Naive thymus-derived CD4-positive, alpha-beta T cell (primary cell): ENCODE measurements at regions not wholly inside any gene's neighbourhood (a gene's known extent, or its start where the extent isn't known, plus 50 kb on each side); places are given as distances from the start of the nearest gene placed in this dataset.

Source experiments
- ATAC-seq: fragments of 150-1000 bp; cut with Tn5 transposase; 2 replicates; pipeline ENCODE4 v1.10.0; 2021; ENCODE audit warnings: mild to moderate bottlenecking, moderate library complexity
- CTCF ChIA-PET: fragments of 350-600 bp; sonication (Branson Sonifier 250); formaldehyde crosslinking; loops from one replicate; lab custom pipeline; 2021; ENCODE audit warnings: antibody characterized with exemption; lab: Charles Lee
- POLR2A ChIA-PET: fragments of 350-600 bp; sonication (Branson Sonifier 250); formaldehyde crosslinking; loops from one replicate; lab custom pipeline; 2021; ENCODE audit warnings: antibody characterized with exemption, inconsistent platforms; lab: Charles Lee
- DNase-seq, 9 donors: peaks; one replicate each; pipeline versions ENCODE4 v3.0.0 to v3.0.0-alpha.2; 2020 to 2022; ENCODE audit warnings: mixed read lengths in 1 of 9
- H3K27ac ChIP-seq: one replicate; pipeline ENCODE4 v1.7.0; 2013; ENCODE audit warnings: mild to moderate bottlenecking, low read depth, low read length, moderate library complexity
- H3K27me3 ChIP-seq, 2 donors: one replicate each; pipeline ENCODE4 v1.7.0; 2013; ENCODE audit warnings: low read length in 2 of 2, mild to moderate bottlenecking in 2 of 2, moderate library complexity in 2 of 2; ENCODE audit not compliant: control insufficient read depth in 2 of 2, insufficient read depth in 2 of 2
- H3K36me3 ChIP-seq, 3 experiments: 1 replicate in 2 of 3; 2 replicates in 1 of 3; pipeline ENCODE4 v1.7.0; 2013; ENCODE audit warnings: low read length in 3 of 3, mild to moderate bottlenecking in 3 of 3, moderate library complexity in 1 of 3; ENCODE audit not compliant: insufficient read depth in 3 of 3, control insufficient read depth in 2 of 3
- H3K4me1 ChIP-seq, 2 donors: one replicate each; pipeline ENCODE4 v1.7.0; 2013; ENCODE audit warnings: low read length in 2 of 2, mild to moderate bottlenecking in 2 of 2, moderate library complexity in 1 of 2; ENCODE audit not compliant: control insufficient read depth in 2 of 2, insufficient read depth in 2 of 2
- H3K4me3 ChIP-seq: 2 replicates; pipeline ENCODE4 v1.7.0; 2013; ENCODE audit warnings: mild to moderate bottlenecking, low read length
- H3K9me3 ChIP-seq, 3 experiments: 1 replicate in 2 of 3; 2 replicates in 1 of 3; pipeline ENCODE4 v1.7.0; 2013; ENCODE audit warnings: low read length in 3 of 3; ENCODE audit not compliant: control insufficient read depth in 2 of 3
- H3K27ac Mint-ChIP-seq, 9 donors: one replicate each; pipeline ENCODE4 v1.8.0; 2020 to 2022; ENCODE audit warnings: mixed read lengths in 9 of 9, mild to moderate bottlenecking in 8 of 9, moderate library complexity in 5 of 9, inconsistent platforms in 2 of 9
- H3K27me3 Mint-ChIP-seq, 5 donors: one replicate each; pipeline ENCODE4 v1.8.0; 2021 to 2022; ENCODE audit warnings: mixed read lengths in 5 of 5, mild to moderate bottlenecking in 1 of 5
- H3K36me3 Mint-ChIP-seq, 5 donors: one replicate each; pipeline ENCODE4 v1.8.0; 2020 to 2022; ENCODE audit warnings: mixed read lengths in 5 of 5, mild to moderate bottlenecking in 3 of 5, inconsistent platforms in 1 of 5
- H3K4me1 Mint-ChIP-seq, 7 donors: one replicate each; pipeline ENCODE4 v1.8.0; 2020 to 2022; ENCODE audit warnings: mixed read lengths in 7 of 7, mild to moderate bottlenecking in 3 of 7, inconsistent platforms in 1 of 7
- H3K4me3 Mint-ChIP-seq, 10 donors: one replicate each; pipeline ENCODE4 v1.8.0; 2020 to 2022; ENCODE audit warnings: mild to moderate bottlenecking in 10 of 10, mixed read lengths in 10 of 10, moderate library complexity in 6 of 10, inconsistent platforms in 2 of 10
- H3K9me3 Mint-ChIP-seq, 11 donors: one replicate each; pipeline ENCODE4 v1.8.0; 2020 to 2022; ENCODE audit warnings: mixed read lengths in 11 of 11, mild to moderate bottlenecking in 4 of 11, inconsistent platforms in 1 of 11, moderate library complexity in 1 of 11
- intact Hi-C, 2 donors: fragments of 100-400 bp; cut with micrococcal nuclease; formaldehyde crosslinking; loops; one replicate each; pipeline ENCODE4 v1.15.1; 2023

GRCh38 chr12:130016194-130016593, 112.4 kb upstream of the TMEM132D start:
- ATAC-seq = no peak
- CTCF ChIA-PET = no interaction called here
- intact Hi-C loops = no loop called here

GRCh38 chr12:130016986-130017385, 113.2 kb upstream of the TMEM132D start:
- H3K36me3 ChIP-seq = no peaks in the 10 kb centered on the region
- Mint-ChIP-seq H3K4me3 (no peak overlapping the region), H3K4me1 (no peaks in the 10 kb centered on the region), H3K36me3 (no peaks in the 10 kb centered on the region), H3K27me3 (peaks cover 4 to 15% (median 5%) of the 10 kb centered on the region in 5 donors), H3K27ac (no peak overlapping the region), H3K9me3 (no peaks in the 10 kb centered on the region)
- H3K9me3 ChIP-seq = no peaks in the 10 kb centered on the region
- no peak for ATAC-seq
- no peak overlapping the region for H3K27ac ChIP-seq
- no peak overlapping the region for H3K4me3 ChIP-seq
- H3K4me1 ChIP-seq = no peaks in the 10 kb centered on the region
- no peak for DNase-seq
- POLR2A ChIA-PET = no interaction called here
- CTCF ChIA-PET = no interaction called here
- intact Hi-C loops = no loop called here
- H3K27me3 ChIP-seq = no peaks in the 10 kb centered on the region

More at GRCh38 chr12:130016194-130016593, 112.4 kb upstream of the TMEM132D start:
- Mint-ChIP-seq H3K9me3 (no peaks in the 10 kb centered on the region), H3K27me3 (peaks cover 4 to 21% (median 6%) of the 10 kb centered on the region in 5 donors), H3K36me3 (no peaks in the 10 kb centered on the region), H3K4me3 (no peak overlapping the region), H3K27ac (no peak overlapping the region), H3K4me1 (no peaks in the 10 kb centered on the region)
- H3K4me1 ChIP-seq = no peaks in the 10 kb centered on the region
- H3K4me3 ChIP-seq = no peak overlapping the region
- H3K27ac ChIP-seq = no peak overlapping the region
- POLR2A ChIA-PET = no interaction called here
- H3K9me3 ChIP-seq = no peaks in the 10 kb centered on the region
- DNase-seq = no peak
- H3K27me3 ChIP-seq = no peaks in the 10 kb centered on the region
- no peaks in the 10 kb centered on the region for H3K36me3 ChIP-seq

GRCh38 chr12:130017591-130018449, 114.0 kb upstream of the TMEM132D start:
- DNase-seq = no peak
- ChIA-PET POLR2A (no interaction called here), CTCF (no interaction called here)
- H3K4me1 ChIP-seq = no peaks in the 10 kb centered on the region
- ATAC-seq = no peak
- no peak overlapping the region for H3K4me3 ChIP-seq
- no peaks in the 10 kb centered on the region for H3K36me3 ChIP-seq
- no peaks in the 10 kb centered on the region for H3K9me3 Mint-ChIP-seq
- intact Hi-C loops = no loop called here
- no peaks in the 10 kb centered on the region for H3K36me3 Mint-ChIP-seq
- no peaks in the 10 kb centered on the region for H3K27me3 ChIP-seq
- H3K9me3 ChIP-seq = no peaks in the 10 kb centered on the region
- no peak overlapping the region for H3K27ac ChIP-seq
- no peaks in the 10 kb centered on the region for H3K4me1 Mint-ChIP-seq
- no peak overlapping the region for H3K27ac Mint-ChIP-seq
- peaks cover 4 to 15% (median 5%) of the 10 kb centered on the region in 5 donors for H3K27me3 Mint-ChIP-seq
- H3K4me3 Mint-ChIP-seq = no peak overlapping the region

GRCh38 chr12:130018614-130019013, 114.8 kb upstream of the TMEM132D start:
- CTCF ChIA-PET = no interaction called here

GRCh38 chr12:130026608-130027176, 122.9 kb upstream of the TMEM132D start:
- H3K4me1 Mint-ChIP-seq = no peaks in the 10 kb centered on the region
- H3K9me3 Mint-ChIP-seq = peaks cover 0 to 2% (median 0%) of the 10 kb centered on the region in 11 donors
- no peaks in the 10 kb centered on the region for H3K36me3 Mint-ChIP-seq
- H3K27ac ChIP-seq = no peak overlapping the region
- H3K27me3 ChIP-seq = no peaks in the 10 kb centered on the region
- ATAC-seq (no peak), DNase-seq (peak in 5 of 9 donors; percentile 13 to 24 (median 20))
- no peak overlapping the region for H3K4me3 Mint-ChIP-seq
- ChIA-PET CTCF (interaction anchor here (0.6 to 1.1 kb wide), 4 partner anchors 9 to 800 kb away, joined by 3 read pairs; no protein-coding TSS in a partner anchor), POLR2A (no interaction called here)
- no peaks in the 10 kb centered on the region for H3K9me3 ChIP-seq
- H3K27ac Mint-ChIP-seq = no peak overlapping the region
- intact Hi-C loops = loop anchor here in 1 of 2 donors (1.0 kb wide), 1 partner anchor 309 kb away; no protein-coding TSS in a partner anchor
- H3K4me1 ChIP-seq = no peaks in the 10 kb centered on the region
- H3K4me3 ChIP-seq = no peak overlapping the region
- peaks cover 0 to 35% (median 26%) of the 10 kb centered on the region in 5 donors for H3K27me3 Mint-ChIP-seq
- H3K36me3 ChIP-seq = no peaks in the 10 kb centered on the region

More at GRCh38 chr12:130018614-130019013, 114.8 kb upstream of the TMEM132D start:
- Mint-ChIP-seq H3K4me1 (no peaks in the 10 kb centered on the region), H3K36me3 (no peaks in the 10 kb centered on the region), H3K4me3 (no peak overlapping the region), H3K9me3 (no peaks in the 10 kb centered on the region), H3K27me3 (peaks cover 4 to 23% (median 6%) of the 10 kb centered on the region in 5 donors), H3K27ac (no peak overlapping the region)
- Histone ChIP-seq H3K4me3 (no peak overlapping the region), H3K4me1 (no peaks in the 10 kb centered on the region), H3K27me3 (no peaks in the 10 kb centered on the region), H3K9me3 (no peaks in the 10 kb centered on the region), H3K27ac (no peak overlapping the region), H3K36me3 (no peaks in the 10 kb centered on the region)
- DNase-seq = no peak
- POLR2A ChIA-PET = no interaction called here
- ATAC-seq = no peak
- intact Hi-C loops = no loop called here

- Mint-ChIP-seq H3K36me3 (no peaks in the 10 kb centered on the region), H3K9me3 (peaks cover 0 to 2% (median 0%) of the 10 kb centered on the region in 11 donors), H3K27ac (no peak overlapping the region), H3K4me1 (no peaks in the 10 kb centered on the region), H3K27me3 (peaks cover 0 to 42% (median 31%) of the 10 kb centered on the region in 5 donors), H3K4me3 (no peak overlapping the region)
- intact Hi-C loops = no loop called here
- H3K4me3 ChIP-seq = no peak overlapping the region
- no peak for ATAC-seq
- no peaks in the 10 kb centered on the region for H3K4me1 ChIP-seq
- CTCF ChIA-PET = interaction anchor here (0.7 to 1.6 kb wide), 2 partner anchors 14 to 307 kb away, joined by 3 to 4 read pairs; no protein-coding TSS in a partner anchor
- no peak overlapping the region for H3K27ac ChIP-seq
- no peaks in the 10 kb centered on the region for H3K27me3 ChIP-seq
- no peak for DNase-seq
- POLR2A ChIA-PET = no interaction called here
- no peaks in the 10 kb centered on the region for H3K36me3 ChIP-seq
- no peaks in the 10 kb centered on the region for H3K9me3 ChIP-seq
Observed at GRCh38 chr12:130027798-130028197, 124.0 kb upstream of the TMEM132D start.
